ENCODE measurements at regions not wholly inside any gene's neighbourhood (a gene's known extent, or its start where the extent isn't known, plus 50 kb on each side); places are given as distances from the start of the nearest gene placed in this dataset.

GRCh38 chr9:90948156-90948555 lies 146.5 kb downstream of the SYK start:
- no peak for DNase-seq (ENCODE audit: low spot score)

- no peak for DNase-seq (ENCODE audit: low spot score)
Observed at GRCh38 chr9:90950600-90950999, 149.0 kb downstream of the SYK start.

GRCh38 chr9:90953200-90953599 lies 151.6 kb downstream of the SYK start:
- DNase-seq (ENCODE audit: low spot score), result no peak

- no peak for DNase-seq (ENCODE audit: low spot score)
Observed at GRCh38 chr9:90953805-90954204, 152.2 kb downstream of the SYK start.

- no peak for DNase-seq (ENCODE audit: low spot score)
Observed at GRCh38 chr9:90956026-90956810, 154.6 kb downstream of the SYK start.

- DNase-seq (ENCODE audit: low spot score), result no peak
Observed at GRCh38 chr9:90958328-90958727, 156.7 kb downstream of the SYK start.

- no peak for DNase-seq (ENCODE audit: low spot score)
Observed at GRCh38 chr9:90960941-90961340, 159.3 kb downstream of the SYK start.

GRCh38 chr9:90961375-90961774 lies 159.8 kb downstream of the SYK start:
- DNase-seq (ENCODE audit: low spot score), result no peak

- DNase-seq (ENCODE audit: low spot score), result no peak
Observed at GRCh38 chr9:90964101-90965020, 162.7 kb downstream of the SYK start.

GRCh38 chr9:90965226-90966030 lies 163.8 kb downstream of the SYK start:
- DNase-seq (ENCODE audit: low spot score), result no peak

GRCh38 chr9:90966031-90966290 lies 164.3 kb downstream of the SYK start:
- DNase-seq (ENCODE audit: low spot score), result no peak

GRCh38 chr9:90966480-90967144 lies 165.0 kb downstream of the SYK start:
- DNase-seq (ENCODE audit: low spot score), result no peak

- no peak for DNase-seq (ENCODE audit: low spot score)
Observed at GRCh38 chr9:90967145-90967538, 165.5 kb downstream of the SYK start.

- no peak for DNase-seq (ENCODE audit: low spot score)
Observed at GRCh38 chr9:90969021-90969675, 167.5 kb downstream of the SYK start.

GRCh38 chr9:90970608-90971007 lies 169.0 kb downstream of the SYK start:
- no peak for DNase-seq (ENCODE audit: low spot score)

- DNase-seq (ENCODE audit: low spot score), result no peak
Observed at GRCh38 chr9:90972057-90972456, 170.4 kb downstream of the SYK start.

GRCh38 chr9:90974016-90974415 lies 172.4 kb downstream of the SYK start:
- DNase-seq (ENCODE audit: low spot score), result no peak

- no peak for DNase-seq (ENCODE audit: low spot score)
Observed at GRCh38 chr9:90974643-90975245, 173.1 kb downstream of the SYK start.

- DNase-seq (ENCODE audit: low spot score), result no peak
Observed at GRCh38 chr9:90975781-90976538, 174.3 kb downstream of the SYK start.

GRCh38 chr9:90979138-90979551 lies 177.5 kb downstream of the SYK start:
- DNase-seq (ENCODE audit: low spot score), result no peak
